ENCODE measurements at regions not wholly inside any gene's neighbourhood (a gene's known extent, or its start where the extent isn't known, plus 50 kb on each side); places are given as distances from the start of the nearest gene placed in this dataset.

DNA sequence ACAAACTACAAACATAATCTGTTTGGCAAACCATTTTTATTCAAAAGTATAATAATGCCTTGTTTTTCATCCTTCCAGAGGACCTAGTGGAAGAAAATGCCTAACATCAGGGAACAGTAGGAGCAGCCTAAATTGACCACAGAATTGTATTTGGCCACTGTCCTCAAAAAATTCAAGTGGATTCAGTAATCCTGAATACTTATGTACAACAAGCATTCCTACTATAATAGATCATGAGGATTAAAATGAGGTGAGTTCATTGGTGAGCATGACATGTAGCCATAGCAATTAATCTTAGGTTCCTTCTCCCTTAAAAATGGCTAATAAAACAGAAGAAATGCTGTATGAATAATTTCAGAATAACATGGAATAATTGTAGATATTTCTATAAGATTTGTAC, 209.3 kb downstream of the DAD1 start:
- peaks cover 4% of the 10 kb centered on the region for H3K4me1 Mint-ChIP-seq
- Histone ChIP-seq H3K9me3 (replicated peaks in 1 of 2; ENCODE audit: control insufficient read depth in 1 of 2, insufficient read depth in 1 of 2, low read length in 2 of 2) (no peaks in the 10 kb centered on the region), H3K9ac (ENCODE audit: insufficient read depth, low read length, poor library complexity, severe bottlenecking) (no peak overlapping the region), H4K20me1 (ENCODE audit: insufficient read depth, low read length) (no peaks in the 10 kb centered on the region), H3K27ac (ENCODE audit: low read depth in 1 of 2, low read length in 2 of 2) (no peak overlapping the region), H2AFZ (ENCODE audit: insufficient read depth, low read depth, low read length, poor library complexity, severe bottlenecking) (no peak overlapping the region), H3K4me1 (ENCODE audit: control insufficient read depth in 1 of 2, insufficient read depth in 2 of 2, low read length in 2 of 2) (no peaks in the 10 kb centered on the region), H3K4me2 (replicated peaks; ENCODE audit: extremely low read depth, low read length, poor library complexity, severe bottlenecking) (no peak overlapping the region), H3K4me3 (replicated peaks in 1 of 3; ENCODE audit: low read depth in 2 of 3, low read length in 3 of 3) (no peak overlapping the region), H3K27me3 (ENCODE audit: control insufficient read depth in 2 of 2, insufficient read depth in 2 of 2, low read length in 2 of 2) (no peaks in the 10 kb centered on the region), H3K79me2 (ENCODE audit: insufficient read depth, low read length) (no peaks in the 10 kb centered on the region), H3K36me3 (replicated peaks in 1 of 2; ENCODE audit: control insufficient read depth in 1 of 2, insufficient read depth in 2 of 2, low read length in 2 of 2) (no peaks in the 10 kb centered on the region)
- no peak overlapping the region for H3K27ac Mint-ChIP-seq
- no peak for TF ChIP-seq CTCF (IDR thresholded peaks at IDR 0.05)
- no peak for DNase-seq
- H3K4me3 Mint-ChIP-seq: no peak overlapping the region
- H3K27me3 Mint-ChIP-seq (ENCODE audit: low read depth in 3 of 3): peaks cover 0 to 3% (median 0%) of the 10 kb centered on the region in 3 donors
- intact Hi-C loops (cut with micrococcal nuclease): loop anchor here in 1 of 2 donors (10.0 kb wide), 1 partner anchor 65 kb away; no protein-coding TSS in a partner anchor
- H3K36me3 Mint-ChIP-seq: no peaks in the 10 kb centered on the region
- no peaks in the 10 kb centered on the region for H3K9me3 Mint-ChIP-seq

DNA sequence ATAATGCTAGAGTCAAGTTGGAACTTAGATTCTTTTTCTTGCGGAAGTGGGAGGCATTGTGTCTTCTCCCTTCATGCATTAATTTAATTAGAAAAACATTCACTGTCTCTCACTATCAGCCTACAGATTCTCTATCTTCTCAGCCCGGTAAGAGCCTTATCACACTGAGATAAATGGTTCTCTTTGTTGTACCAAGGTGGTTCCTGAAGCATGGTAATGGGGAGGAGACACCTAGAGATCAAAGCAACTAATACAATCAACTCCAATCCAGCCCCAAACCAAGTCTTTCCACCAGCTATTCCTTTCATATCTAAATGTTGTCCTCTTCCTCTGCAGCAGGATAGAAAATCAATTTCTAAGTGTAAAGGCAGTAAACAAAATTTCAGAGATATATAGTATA, 210.8 kb downstream of the DAD1 start:
- no peak overlapping the region for H3K4me3 ChIP-seq (replicated peaks in 1 of 3; ENCODE audit: low read depth in 2 of 3, low read length in 3 of 3)
- H2AFZ ChIP-seq (ENCODE audit: insufficient read depth, low read depth, low read length, poor library complexity, severe bottlenecking): no peak overlapping the region
- no peaks in the 10 kb centered on the region for H3K79me2 ChIP-seq (ENCODE audit: insufficient read depth, low read length)
- no peaks in the 10 kb centered on the region for H3K36me3 ChIP-seq (replicated peaks in 1 of 2; ENCODE audit: control insufficient read depth in 1 of 2, insufficient read depth in 2 of 2, low read length in 2 of 2)
- H4K20me1 ChIP-seq (ENCODE audit: insufficient read depth, low read length): no peaks in the 10 kb centered on the region
- intact Hi-C loops (cut with micrococcal nuclease): loop anchor here in 1 of 2 donors (10.0 kb wide), 1 partner anchor 63 kb away; no protein-coding TSS in a partner anchor
- H3K9me3 ChIP-seq (replicated peaks in 1 of 2; ENCODE audit: control insufficient read depth in 1 of 2, insufficient read depth in 1 of 2, low read length in 2 of 2): no peaks in the 10 kb centered on the region
- Mint-ChIP-seq H3K9me3 (no peaks in the 10 kb centered on the region), H3K36me3 (no peaks in the 10 kb centered on the region), H3K4me1 (peaks cover 4% of the 10 kb centered on the region), H3K4me3 (no peak overlapping the region), H3K27me3 (ENCODE audit: low read depth in 3 of 3) (peaks cover 0 to 2% (median under 1%) of the 10 kb centered on the region in 3 donors), H3K27ac (no peak overlapping the region)
- TF ChIP-seq CTCF (IDR thresholded peaks at IDR 0.05): no peak
- no peak for DNase-seq
- WGBS (ENCODE audit: insufficient coverage): no CpG with 5 or more reads among the region's 2 CpGs
- no peaks in the 10 kb centered on the region for H3K27me3 ChIP-seq (ENCODE audit: control insufficient read depth in 2 of 2, insufficient read depth in 2 of 2, low read length in 2 of 2)
- H3K27ac ChIP-seq (ENCODE audit: low read depth in 1 of 2, low read length in 2 of 2): no peak overlapping the region
- H3K9ac ChIP-seq (ENCODE audit: insufficient read depth, low read length, poor library complexity, severe bottlenecking): no peak overlapping the region
- H3K4me1 ChIP-seq (ENCODE audit: control insufficient read depth in 1 of 2, insufficient read depth in 2 of 2, low read length in 2 of 2): no peaks in the 10 kb centered on the region
- no peak overlapping the region for H3K4me2 ChIP-seq (replicated peaks; ENCODE audit: extremely low read depth, low read length, poor library complexity, severe bottlenecking)

Data from CD14-positive monocyte (primary cell).